Posterior vena cava (tissue), 2 donors: ENCODE measurements at regions not wholly inside any gene's neighbourhood (a gene's known extent, or its start where the extent isn't known, plus 50 kb on each side); places are given as distances from the start of the nearest gene placed in this dataset.

Experiments used
- DNase-seq: peaks from one replicate; pipeline ENCODE4 v3.0.0-alpha.2; 2020; ENCODE audit warnings: low spot score
- intact Hi-C, 2 donors: fragments of 100-400 bp; cut with DNase I; formaldehyde crosslinking; loops; one replicate each; pipeline versions ENCODE4 v1.14.1 to v1.14.2; 2022 to 2023
- donor health status: DM: yes; HTN: yes; CAD: no.
- donor health status: DM: yes; HTN: yes; CAD: no.

GRCh38 chr4:166257891-166258290 is 384.9 kb downstream of the TLL1 start:
- intact Hi-C loops: no loop called here
- no peak for DNase-seq

- no peak for DNase-seq
- intact Hi-C loops: no loop called here
Observed at GRCh38 chr4:166259081-166259480, 386.0 kb downstream of the TLL1 start.

GRCh38 chr4:166274136-166274761 is 401.2 kb downstream of the TLL1 start:
- DNase-seq: no peak
- intact Hi-C loops: no loop called here

- no peak for DNase-seq
- intact Hi-C loops: no loop called here
Observed at GRCh38 chr4:166274775-166275174, 401.7 kb downstream of the TLL1 start.

- DNase-seq: no peak
- intact Hi-C loops: no loop called here
Observed at GRCh38 chr4:166277401-166277800, 404.4 kb downstream of the TLL1 start.

GRCh38 chr4:166277853-166278252 is 404.8 kb downstream of the TLL1 start:
- intact Hi-C loops: no loop called here
- DNase-seq: no peak

- no peak for DNase-seq
- intact Hi-C loops: no loop called here
Observed at GRCh38 chr4:166279261-166279660, 406.2 kb downstream of the TLL1 start.

- no peak for DNase-seq
- intact Hi-C loops: no loop called here
Observed at GRCh38 chr4:166280642-166281041, 407.6 kb downstream of the TLL1 start.

- intact Hi-C loops: no loop called here
- no peak for DNase-seq
Observed at GRCh38 chr4:166282081-166282770, 409.2 kb downstream of the TLL1 start.

- intact Hi-C loops: no loop called here
- DNase-seq: no peak
Observed at GRCh38 chr4:166284221-166284620, 411.2 kb downstream of the TLL1 start.

- no peak for DNase-seq
- intact Hi-C loops: no loop called here
Observed at GRCh38 chr4:166290426-166290825, 417.4 kb downstream of the TLL1 start.

- intact Hi-C loops: no loop called here
- no peak for DNase-seq
Observed at GRCh38 chr4:166293556-166293955, 420.5 kb downstream of the TLL1 start.

GRCh38 chr4:166301266-166301665 is 428.2 kb downstream of the TLL1 start:
- intact Hi-C loops: no loop called here
- no peak for DNase-seq

GRCh38 chr4:166308647-166309046 is 435.6 kb downstream of the TLL1 start:
- DNase-seq: no peak
- intact Hi-C loops: no loop called here

GRCh38 chr4:166309286-166309685 is 436.2 kb downstream of the TLL1 start:
- DNase-seq: no peak
- intact Hi-C loops: no loop called here

GRCh38 chr4:166311169-166311568 is 438.1 kb downstream of the TLL1 start:
- intact Hi-C loops: no loop called here
- DNase-seq: no peak

GRCh38 chr4:166312166-166312565 is 439.1 kb downstream of the TLL1 start:
- intact Hi-C loops: no loop called here
- no peak for DNase-seq

- intact Hi-C loops: no loop called here
- no peak for DNase-seq
Observed at GRCh38 chr4:166314902-166315301, 441.9 kb downstream of the TLL1 start.

GRCh38 chr4:166315721-166316467 is 442.9 kb downstream of the TLL1 start:
- no peak for DNase-seq

GRCh38 chr4:166318810-166319525 is 445.9 kb downstream of the TLL1 start:
- DNase-seq: no peak
- intact Hi-C loops: no loop called here

More at GRCh38 chr4:166315721-166316467, 442.9 kb downstream of the TLL1 start:
- intact Hi-C loops: no loop called here
